ENCODE measurements at regions not wholly inside any gene's neighbourhood (a gene's known extent, or its start where the extent isn't known, plus 50 kb on each side); places are given as distances from the start of the nearest gene placed in this dataset.
"Not testable (repeated sequence)": the region's sequence is repeated elsewhere in the genome, so short reads cannot be mapped to it uniquely, and the experiment has no call there.

DNA sequence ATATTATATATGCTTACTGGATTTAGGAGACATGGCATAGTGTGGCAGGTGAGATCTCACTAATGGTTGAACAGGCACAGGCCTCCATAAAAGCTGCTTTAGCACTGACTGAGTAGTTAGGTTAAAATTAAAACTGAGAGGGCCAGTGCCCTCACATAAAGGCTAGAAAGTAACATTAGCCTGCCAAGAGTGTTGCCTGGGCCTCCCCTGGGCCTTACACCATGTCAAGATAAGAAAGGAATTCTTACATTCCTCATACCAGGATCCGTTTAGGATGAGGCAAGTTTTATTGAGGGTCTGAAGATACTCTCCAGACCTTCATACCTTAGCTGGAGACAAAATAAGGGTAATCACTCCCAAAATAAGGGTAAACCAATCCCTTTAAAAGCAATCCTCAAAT lies 1011.8 kb downstream of the PLA2G4A start:
- H3K4me3 ChIP-seq (ENCODE audit: low read depth, low read length), result no peak overlapping the region
- TF ChIP-seq, protein P1, sequence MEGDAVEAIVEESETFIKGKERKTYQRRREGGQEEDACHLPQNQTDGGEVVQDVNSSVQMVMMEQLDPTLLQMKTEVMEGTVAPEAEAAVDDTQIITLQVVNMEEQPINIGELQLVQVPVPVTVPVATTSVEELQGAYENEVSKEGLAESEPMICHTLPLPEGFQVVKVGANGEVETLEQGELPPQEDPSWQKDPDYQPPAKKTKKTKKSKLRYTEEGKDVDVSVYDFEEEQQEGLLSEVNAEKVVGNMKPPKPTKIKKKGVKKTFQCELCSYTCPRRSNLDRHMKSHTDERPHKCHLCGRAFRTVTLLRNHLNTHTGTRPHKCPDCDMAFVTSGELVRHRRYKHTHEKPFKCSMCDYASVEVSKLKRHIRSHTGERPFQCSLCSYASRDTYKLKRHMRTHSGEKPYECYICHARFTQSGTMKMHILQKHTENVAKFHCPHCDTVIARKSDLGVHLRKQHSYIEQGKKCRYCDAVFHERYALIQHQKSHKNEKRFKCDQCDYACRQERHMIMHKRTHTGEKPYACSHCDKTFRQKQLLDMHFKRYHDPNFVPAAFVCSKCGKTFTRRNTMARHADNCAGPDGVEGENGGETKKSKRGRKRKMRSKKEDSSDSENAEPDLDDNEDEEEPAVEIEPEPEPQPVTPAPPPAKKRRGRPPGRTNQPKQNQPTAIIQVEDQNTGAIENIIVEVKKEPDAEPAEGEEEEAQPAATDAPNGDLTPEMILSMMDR (IDR thresholded peaks at IDR 0.05; ENCODE audit: low read depth, low read length), result no peak

- TF ChIP-seq, protein P1 (IDR thresholded peaks at IDR 0.05; ENCODE audit: low read depth, low read length), result no peak
- H3K4me3 ChIP-seq (ENCODE audit: low read depth, low read length), result no peak overlapping the region
Measured at GRCh38 chr1:187842406-187843165, 1013.8 kb downstream of the PLA2G4A start.

GRCh38 chr1:187844313-187844712 lies 1015.6 kb downstream of the PLA2G4A start:
- TF ChIP-seq, protein P1 (IDR thresholded peaks at IDR 0.05; ENCODE audit: low read depth, low read length), result no peak
- no peak overlapping the region for H3K4me3 ChIP-seq (ENCODE audit: low read depth, low read length)

DNA sequence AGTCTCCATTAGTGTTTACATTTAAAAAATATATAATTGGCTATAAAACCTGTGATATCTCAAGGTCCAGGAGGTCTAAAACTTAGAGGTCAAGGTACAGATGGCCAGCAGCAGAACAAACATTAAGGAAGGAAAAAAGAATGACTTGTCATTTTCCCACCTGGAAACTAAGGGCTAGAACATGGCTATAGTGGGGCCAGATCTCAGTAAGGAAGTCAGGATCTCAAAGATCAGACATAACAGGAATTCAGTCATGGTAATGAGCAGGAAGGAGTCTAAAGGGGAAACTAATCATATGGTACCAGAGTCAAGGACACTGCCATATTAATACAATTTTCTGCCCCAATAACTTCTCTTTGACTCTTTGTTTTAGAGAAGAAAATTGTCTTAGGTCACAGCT lies 1018.8 kb downstream of the PLA2G4A start:
- H3K4me3 ChIP-seq (ENCODE audit: low read depth, low read length), result no peak overlapping the region
- TF ChIP-seq, protein P1 (IDR thresholded peaks at IDR 0.05; ENCODE audit: low read depth, low read length), result no peak

DNA sequence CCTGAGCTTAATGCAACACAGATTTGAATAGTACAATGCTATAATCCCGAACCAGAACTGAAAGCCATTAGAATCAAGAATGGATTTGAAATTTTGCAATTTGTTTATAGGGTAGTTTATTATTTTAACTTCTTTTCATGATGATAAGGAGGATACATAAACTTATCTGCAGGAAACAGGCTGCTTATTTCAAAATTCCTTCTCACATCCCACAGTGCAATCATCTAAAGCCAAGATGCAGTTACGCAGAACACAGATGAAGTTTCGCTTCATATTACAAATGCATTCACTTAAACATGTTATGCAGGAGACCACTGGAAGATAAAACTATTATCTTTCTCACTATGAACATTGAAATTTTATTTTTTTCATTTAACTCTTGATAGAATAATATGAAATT lies 1019.6 kb downstream of the PLA2G4A start:
- H3K4me3 ChIP-seq (ENCODE audit: low read depth, low read length), result no peak overlapping the region
- TF ChIP-seq, protein P1 (IDR thresholded peaks at IDR 0.05; ENCODE audit: low read depth, low read length), result no peak

DNA sequence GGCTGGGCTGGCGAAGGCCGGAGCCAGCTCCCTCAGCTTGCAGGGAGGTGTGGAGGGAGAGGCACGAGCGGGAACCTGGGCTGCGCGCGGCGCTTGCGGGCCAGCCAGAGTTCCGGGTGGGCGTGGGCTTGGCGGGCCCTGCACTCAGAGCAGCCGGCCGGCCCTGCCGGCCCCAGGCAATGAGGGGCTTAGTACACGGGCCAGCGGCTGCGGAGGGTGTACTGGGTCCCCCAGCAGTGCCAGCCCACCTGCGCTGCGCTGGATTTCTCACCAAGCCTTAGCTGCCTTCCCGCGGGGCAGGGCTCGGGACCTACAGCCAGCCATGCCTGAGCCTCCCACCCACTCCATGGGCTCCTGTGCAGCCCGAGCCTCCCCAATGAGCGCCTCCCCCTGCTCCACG lies 1021.4 kb downstream of the PLA2G4A start:
- not testable (repeated sequence) for H3K4me3 ChIP-seq (ENCODE audit: low read depth, low read length)

GRCh38 chr1:187853505-187853904 lies 1024.8 kb downstream of the PLA2G4A start:
- TF ChIP-seq, protein P1 (IDR thresholded peaks at IDR 0.05; ENCODE audit: low read depth, low read length), result no peak
- no peak overlapping the region for H3K4me3 ChIP-seq (ENCODE audit: low read depth, low read length)

- TF ChIP-seq, protein P1 (IDR thresholded peaks at IDR 0.05; ENCODE audit: low read depth, low read length), result no peak
- H3K4me3 ChIP-seq (ENCODE audit: low read depth, low read length), result no peak overlapping the region
Measured at GRCh38 chr1:187854457-187854856, 1025.7 kb downstream of the PLA2G4A start.

Data from WI38 (cell line).